ENCODE measurements at regions not wholly inside any gene's neighbourhood (a gene's known extent, or its start where the extent isn't known, plus 50 kb on each side); places are given as distances from the start of the nearest gene placed in this dataset.

- DNase-seq (ENCODE audit: extremely low read depth in 1 of 2, low read depth in 1 of 2), result no peak
These were observed 111.7 kb upstream of the RAB27B start for GRCh38 chr18:54716586-54716985.

- peak in 1 of 2 donors; percentile 1 for DNase-seq (ENCODE audit: extremely low read depth in 1 of 2, low read depth in 1 of 2)
These were observed 110.4 kb upstream of the RAB27B start for GRCh38 chr18:54717673-54718407.

DNA sequence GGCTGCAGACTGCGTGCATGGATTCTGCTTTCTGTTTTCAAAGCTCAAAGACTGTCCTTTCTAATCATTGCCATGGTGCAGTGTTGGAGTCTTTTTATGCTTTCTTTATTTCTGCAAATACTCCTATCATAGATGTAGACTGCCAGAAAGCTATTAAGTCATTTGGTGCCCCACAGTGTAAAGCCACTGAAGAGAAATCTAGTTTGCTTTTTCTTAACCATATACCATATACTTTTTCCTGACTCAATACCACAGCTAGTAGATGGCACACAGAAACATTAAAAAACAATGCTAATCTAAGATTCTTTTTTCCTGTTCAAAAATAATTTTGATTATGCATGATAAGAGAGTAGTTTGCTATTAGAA lies 109.9 kb upstream of the RAB27B start:
- DNase-seq (ENCODE audit: extremely low read depth in 1 of 2, low read depth in 1 of 2), result no peak

DNA sequence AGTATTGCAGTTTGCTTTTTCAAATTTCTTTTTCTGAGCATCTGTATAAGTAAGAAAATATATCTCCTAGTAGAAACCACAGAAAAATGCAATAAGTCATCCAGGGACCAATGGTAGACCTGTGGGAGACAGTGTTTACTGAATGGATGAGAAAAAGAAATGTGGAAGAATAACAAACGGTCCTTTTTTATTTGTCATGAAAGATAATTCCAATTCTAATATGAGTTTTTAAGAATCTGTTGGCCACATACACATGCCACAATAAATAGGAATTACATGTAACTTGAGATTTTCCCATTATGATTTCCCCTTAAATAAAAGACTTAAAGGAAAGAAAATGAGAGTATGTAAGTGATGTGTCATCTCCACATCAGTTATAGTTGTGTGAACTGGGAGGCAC lies 107.7 kb upstream of the RAB27B start:
- DNase-seq (ENCODE audit: extremely low read depth in 1 of 2, low read depth in 1 of 2), result no peak

DNA sequence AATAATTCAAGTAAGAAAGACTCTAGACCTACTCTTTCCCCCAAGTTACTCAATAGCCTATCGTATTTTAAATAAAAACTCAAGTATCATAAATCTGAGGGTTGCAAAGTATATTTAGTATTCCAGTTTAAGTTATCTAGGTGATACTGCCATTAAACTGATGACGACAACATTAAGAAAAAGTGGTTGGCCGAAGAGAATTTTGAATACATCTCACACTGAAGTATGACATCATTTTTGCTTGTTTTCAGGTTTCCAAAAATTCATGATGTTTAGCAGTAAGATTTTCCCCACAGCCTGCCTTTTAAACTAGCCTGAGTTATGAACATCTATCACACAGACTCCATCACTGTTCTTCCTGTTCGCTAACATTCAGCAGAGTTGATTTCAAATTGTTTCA lies 102.1 kb upstream of the RAB27B start:
- DNase-seq (ENCODE audit: extremely low read depth in 1 of 2, low read depth in 1 of 2), result no peak

GRCh38 chr18:54734059-54734458 lies 94.2 kb upstream of the RAB27B start:
- no peak for DNase-seq (ENCODE audit: extremely low read depth in 1 of 2, low read depth in 1 of 2)

- DNase-seq (ENCODE audit: extremely low read depth in 1 of 2, low read depth in 1 of 2), result no peak
These were observed 91.3 kb upstream of the RAB27B start for GRCh38 chr18:54736981-54737380.

GRCh38 chr18:54737986-54738385 lies 90.3 kb upstream of the RAB27B start:
- no peak for DNase-seq (ENCODE audit: extremely low read depth in 1 of 2, low read depth in 1 of 2)

GRCh38 chr18:54739476-54739875 lies 88.8 kb upstream of the RAB27B start:
- DNase-seq (ENCODE audit: extremely low read depth in 1 of 2, low read depth in 1 of 2), result no peak

- DNase-seq (ENCODE audit: extremely low read depth in 1 of 2, low read depth in 1 of 2), result no peak
These were observed 88.0 kb upstream of the RAB27B start for GRCh38 chr18:54740136-54740846.

DNA sequence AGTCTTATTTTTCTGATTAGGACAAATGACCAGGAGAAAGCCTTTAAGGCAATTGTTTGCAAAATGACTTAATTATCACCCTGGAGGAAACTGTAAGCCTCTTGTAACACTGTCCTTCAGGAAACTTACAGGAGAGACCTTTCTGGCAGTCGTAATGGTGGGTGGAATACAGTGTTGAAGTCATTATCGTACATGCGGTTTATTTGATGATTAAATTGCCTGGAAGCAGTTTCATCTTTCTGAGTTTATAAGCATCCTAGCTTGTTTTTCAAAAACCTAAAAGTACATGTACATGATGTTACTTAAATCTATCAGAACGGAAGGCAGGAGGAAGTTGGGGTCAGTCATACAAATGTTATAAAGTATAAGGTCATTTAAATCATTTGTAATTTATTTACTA lies 86.2 kb upstream of the RAB27B start:
- DNase-seq (ENCODE audit: extremely low read depth in 1 of 2, low read depth in 1 of 2), result no peak

GRCh38 chr18:54742659-54743604 lies 85.3 kb upstream of the RAB27B start:
- DNase-seq (ENCODE audit: extremely low read depth in 1 of 2, low read depth in 1 of 2), result no peak

DNA sequence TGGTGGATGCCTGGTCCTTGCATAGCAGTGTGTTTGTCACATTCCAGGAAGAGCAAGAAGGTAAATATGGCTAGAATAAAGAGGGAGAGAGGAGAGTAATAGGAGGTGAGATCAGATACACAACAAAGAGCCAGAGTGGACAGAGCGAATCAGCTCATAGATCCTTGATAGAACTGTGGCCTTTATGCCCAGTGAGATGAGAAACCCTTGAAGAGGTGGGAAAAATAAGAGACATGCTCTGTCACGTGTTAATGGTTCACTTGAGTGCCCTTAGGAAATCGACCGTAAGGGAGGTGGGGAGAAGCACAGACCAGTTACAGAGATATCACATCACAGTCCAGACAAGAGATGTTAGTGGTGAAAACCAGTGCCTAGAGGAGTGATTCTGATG lies 84.7 kb upstream of the RAB27B start:
- DNase-seq (ENCODE audit: extremely low read depth in 1 of 2, low read depth in 1 of 2), result no peak

GRCh38 chr18:54749291-54749690 lies 79.0 kb upstream of the RAB27B start:
- DNase-seq (ENCODE audit: extremely low read depth in 1 of 2, low read depth in 1 of 2), result no peak

DNA sequence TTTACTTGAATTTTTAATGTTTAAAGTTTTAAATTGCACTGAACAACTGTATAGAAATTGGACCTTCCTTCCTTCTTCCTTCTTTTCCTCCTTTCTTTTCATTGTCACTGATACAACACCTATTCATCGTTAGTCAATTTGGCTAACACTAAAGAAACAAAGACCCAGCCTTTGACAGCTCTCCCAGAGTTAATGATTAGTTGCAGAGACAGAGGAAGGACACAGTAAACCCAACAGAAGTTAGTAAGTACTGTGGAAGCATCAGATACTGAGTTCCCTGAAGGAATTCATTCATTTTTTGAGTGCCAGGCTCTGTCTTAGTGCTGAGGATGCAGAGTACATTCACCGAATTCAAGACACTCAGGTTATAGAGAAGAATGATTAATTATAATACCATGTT lies 77.9 kb upstream of the RAB27B start:
- DNase-seq (ENCODE audit: extremely low read depth in 1 of 2, low read depth in 1 of 2), result no peak

DNA sequence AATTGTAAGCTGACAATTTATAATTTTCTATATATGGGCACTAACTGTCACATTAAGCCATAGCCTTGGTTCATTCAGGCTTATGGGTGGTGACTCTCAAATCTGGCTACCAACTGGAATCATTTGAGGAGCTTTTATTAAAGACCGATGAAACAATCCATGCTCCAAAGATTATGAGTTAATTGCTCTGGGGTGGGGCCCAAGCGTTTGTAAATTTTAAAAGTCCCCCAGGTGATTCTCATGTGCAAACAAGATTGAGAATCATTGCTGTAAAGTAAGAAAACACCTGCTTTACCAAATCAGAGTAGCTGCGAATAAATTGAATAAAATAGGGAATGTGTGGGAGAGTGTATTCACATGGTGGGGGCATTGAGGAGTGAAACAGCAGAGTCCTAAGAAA lies 76.1 kb upstream of the RAB27B start:
- no peak for DNase-seq (ENCODE audit: extremely low read depth in 1 of 2, low read depth in 1 of 2)

DNA sequence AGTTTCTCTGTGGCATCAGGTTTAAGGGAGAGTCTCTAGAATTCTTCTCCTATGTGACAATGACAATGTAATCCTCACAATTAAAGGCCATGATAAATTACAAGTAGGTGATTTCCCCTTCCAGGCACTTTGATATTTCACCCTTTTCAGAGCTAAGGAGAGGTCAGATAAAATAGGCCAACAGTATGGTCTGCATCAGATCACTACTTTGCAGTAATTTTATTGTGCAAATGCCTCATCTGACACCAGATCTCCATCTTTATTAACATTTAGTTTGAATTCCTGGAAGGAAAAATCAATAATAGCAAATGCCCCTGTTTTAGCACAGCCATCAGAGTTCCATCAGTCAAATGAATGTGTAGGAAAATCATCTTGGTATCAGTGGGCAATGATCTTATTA lies 72.8 kb upstream of the RAB27B start:
- no peak for DNase-seq (ENCODE audit: extremely low read depth in 1 of 2, low read depth in 1 of 2)

DNA sequence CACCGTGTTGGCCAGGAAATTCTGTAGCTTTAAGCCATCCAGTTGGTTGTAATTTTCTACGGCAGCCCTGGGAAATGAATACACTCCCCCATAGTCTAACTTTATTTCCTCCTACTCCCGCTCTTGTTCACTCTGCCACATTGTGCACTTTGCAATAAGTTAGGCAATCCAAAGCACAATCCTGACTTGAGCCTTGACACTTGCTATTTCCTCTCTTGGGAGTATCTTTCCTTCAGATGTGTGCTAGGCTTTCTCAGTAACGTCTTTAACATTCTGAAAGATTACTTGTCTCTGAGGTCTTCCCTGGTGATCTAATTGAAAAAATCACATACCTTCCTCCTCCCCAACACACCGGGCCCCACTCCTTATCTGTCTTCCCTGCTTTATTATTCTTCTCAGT lies 65.9 kb upstream of the RAB27B start:
- no peak for DNase-seq (ENCODE audit: extremely low read depth in 1 of 2, low read depth in 1 of 2)

DNA sequence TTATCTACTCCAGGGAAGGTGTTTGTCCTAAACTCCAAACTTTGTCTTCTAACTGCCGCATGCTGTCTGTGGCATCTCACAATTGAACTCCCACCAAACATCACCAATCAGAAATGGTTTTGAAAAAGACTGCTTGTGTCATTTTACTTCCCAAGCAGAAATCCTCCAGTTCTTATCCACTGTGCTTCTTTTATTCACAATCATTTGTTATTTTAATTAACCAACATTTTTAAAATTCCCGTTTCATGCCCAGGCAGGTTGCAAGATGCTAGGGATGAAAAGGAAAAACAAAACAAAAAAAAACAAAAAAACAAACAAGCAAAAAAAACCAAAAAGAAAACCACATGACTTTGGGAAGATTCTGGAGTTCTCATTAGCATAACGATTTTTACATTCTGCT lies 63.5 kb upstream of the RAB27B start:
- DNase-seq (ENCODE audit: extremely low read depth in 1 of 2, low read depth in 1 of 2), result no peak

GRCh38 chr18:54765636-54766375 lies 62.5 kb upstream of the RAB27B start:
- DNase-seq (ENCODE audit: extremely low read depth in 1 of 2, low read depth in 1 of 2), result no peak

- no peak for DNase-seq (ENCODE audit: extremely low read depth in 1 of 2, low read depth in 1 of 2)
These were observed 61.6 kb upstream of the RAB27B start for GRCh38 chr18:54766634-54767033.

Measured in activated CD8-positive, alpha-beta memory T cell treated with anti-CD3 and anti-CD28 coated beads for 1 hour (primary cell).